Adrenal gland (tissue), 5 donors: ENCODE measurements at regions not wholly inside any gene's neighbourhood (a gene's known extent, or its start where the extent isn't known, plus 50 kb on each side); places are given as distances from the start of the nearest gene placed in this dataset.

Source experiments
- CTCF ChIP-seq, 6 experiments: fragments of 450-650 bp in 4 of 6; fragments of 200-600 bp in 2 of 6; sonication (generic) in 1 of 6; IDR thresholded peaks; 1 replicate in 5 of 6; 2 replicates in 1 of 6; pipeline versions ENCODE4 v1.5.1 to v1.8.0; 2016 to 2021; ENCODE audit warnings: antibody characterized with exemption in 6 of 6, mild to moderate bottlenecking in 2 of 6, moderate library complexity in 1 of 6
- POLR2A ChIP-seq, 2 donors: fragments of 450-650 bp; IDR thresholded peaks; one replicate each; pipeline ENCODE4 v1.6.1; 2017; ENCODE audit warnings: antibody characterized with exemption in 2 of 2, mild to moderate bottlenecking in 2 of 2, moderate library complexity in 1 of 2
- donor health status: DM: no; HTN: no; CAD: no.

GRCh38 chrX:1946974-1947373 is 332.1 kb downstream of the ASMT start:
- TF ChIP-seq CTCF (IDR thresholded peaks at IDR 0.05) (no peak), POLR2A (IDR thresholded peaks at IDR 0.05) (no peak)
